CD1c-positive myeloid dendritic cell (primary cell): ENCODE measurements at regions not wholly inside any gene's neighbourhood (a gene's known extent, or its start where the extent isn't known, plus 50 kb on each side); places are given as distances from the start of the nearest gene placed in this dataset.

Experiments used
- DNase-seq: peaks from one replicate; pipeline ENCODE4 v3.0.0-alpha.2; 2016; ENCODE audit errors: extremely low spot score

DNA sequence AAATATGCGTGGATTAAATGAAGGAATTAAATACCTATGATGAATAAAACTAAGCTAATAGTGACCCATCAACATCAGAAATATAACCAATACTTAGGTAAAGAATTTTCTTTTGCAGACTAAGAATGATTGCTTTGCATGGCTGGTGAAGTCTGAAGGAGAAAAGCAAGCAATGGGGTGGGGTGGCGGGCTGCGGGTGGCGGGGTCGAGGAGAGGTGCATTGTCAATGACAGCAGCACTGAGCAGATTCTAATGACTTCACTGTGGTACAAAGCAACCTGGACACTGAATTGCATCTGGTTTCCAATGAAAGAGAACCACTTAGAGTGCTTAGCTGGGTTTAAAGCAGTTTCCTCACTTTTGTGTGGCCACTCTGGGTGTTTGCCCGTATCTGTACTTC lies 171.5 kb upstream of the IL12A start:
- no peak for DNase-seq

DNA sequence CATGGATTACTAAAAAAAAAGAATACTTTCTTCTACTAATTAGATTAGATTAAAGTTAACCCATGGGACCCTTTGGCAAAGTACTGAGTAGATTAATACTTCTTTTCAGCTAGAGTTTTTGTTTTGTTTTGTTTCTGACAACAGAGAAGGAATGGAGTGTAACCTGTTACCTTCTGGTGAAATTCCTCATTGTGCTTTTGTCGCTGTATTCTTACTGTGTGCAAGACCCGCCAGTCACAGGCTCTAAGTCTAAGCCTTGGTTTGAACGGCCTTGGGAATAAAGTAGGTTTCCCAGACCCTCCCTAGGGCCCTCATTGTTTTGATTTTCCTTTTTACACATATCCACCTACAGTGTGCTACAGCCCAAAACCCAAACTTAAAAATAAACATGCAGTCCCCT lies 171.1 kb upstream of the IL12A start:
- no peak for DNase-seq

- DNase-seq, result no peak
Observed at GRCh38 chr3:159818399-159818798, 170.2 kb upstream of the IL12A start.

DNA sequence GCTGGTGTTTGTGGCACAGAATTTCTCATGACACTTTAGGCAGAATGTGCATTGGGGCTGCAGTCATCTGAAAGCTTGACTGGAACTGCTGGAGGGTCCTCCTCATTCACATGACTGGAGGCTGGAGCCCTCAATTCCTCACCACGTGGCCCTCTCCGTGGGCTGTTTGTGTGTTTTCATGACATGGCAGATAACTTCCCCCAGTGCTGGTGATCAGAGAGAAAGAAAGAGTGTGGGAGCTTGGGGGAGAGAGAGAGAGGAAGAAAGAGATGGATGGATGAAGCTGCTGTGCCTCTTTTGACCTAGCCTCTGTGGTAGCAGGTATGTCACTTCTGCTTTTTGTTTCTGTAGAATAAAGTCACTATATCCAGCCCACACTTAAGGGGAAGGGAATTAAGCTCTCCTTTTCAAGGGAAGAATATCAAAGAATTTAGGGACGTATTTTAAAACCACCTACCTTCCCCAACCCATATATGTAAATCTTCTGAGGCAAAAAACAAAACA lies 169.6 kb upstream of the IL12A start:
- no peak for DNase-seq

DNA sequence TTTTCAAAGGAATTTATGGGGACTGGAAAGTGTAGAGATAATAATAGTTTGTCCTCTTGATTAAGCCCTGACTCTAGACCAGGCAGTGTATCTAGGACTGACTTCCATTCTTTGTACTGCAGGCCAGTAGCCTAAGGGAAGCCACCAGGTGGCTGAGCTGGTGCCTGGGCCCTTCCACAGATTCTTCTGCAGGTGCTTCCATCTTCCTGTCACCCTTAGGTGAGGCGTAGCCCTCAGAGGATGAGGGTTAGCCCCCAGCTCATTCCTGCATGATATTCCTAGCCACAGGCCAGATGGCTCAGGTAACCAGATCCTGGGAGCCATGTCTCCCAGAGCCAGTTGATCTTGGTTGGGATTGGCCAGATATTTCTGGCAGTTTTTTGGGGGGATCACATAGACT lies 169.0 kb upstream of the IL12A start:
- DNase-seq, result no peak

- DNase-seq, result no peak
Observed at GRCh38 chr3:159821110-159821509, 167.5 kb upstream of the IL12A start.

DNA sequence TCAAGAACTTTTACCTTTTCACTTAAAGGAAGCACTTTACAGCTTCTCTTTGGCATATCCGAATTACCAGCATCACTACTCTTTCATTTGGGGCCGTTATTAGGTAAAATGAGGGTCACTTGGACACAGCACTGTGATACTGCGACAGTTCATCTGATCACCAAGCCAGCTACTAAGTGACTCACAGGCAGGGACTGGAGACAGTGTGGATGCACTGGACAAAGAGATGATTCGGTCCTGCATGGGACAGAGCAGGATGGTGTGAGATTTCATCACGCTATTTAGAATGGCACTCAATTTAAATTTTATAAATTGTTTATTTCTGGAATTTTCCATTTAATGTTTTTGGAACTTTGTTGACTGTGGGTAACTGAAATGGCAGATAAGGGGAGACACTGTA lies 166.9 kb upstream of the IL12A start:
- DNase-seq, result no peak

GRCh38 chr3:159823780-159824179 lies 164.9 kb upstream of the IL12A start:
- no peak for DNase-seq

- no peak for DNase-seq
Observed at GRCh38 chr3:159824333-159824732, 164.3 kb upstream of the IL12A start.

GRCh38 chr3:159825216-159825854 lies 163.3 kb upstream of the IL12A start:
- DNase-seq, result no peak

DNA sequence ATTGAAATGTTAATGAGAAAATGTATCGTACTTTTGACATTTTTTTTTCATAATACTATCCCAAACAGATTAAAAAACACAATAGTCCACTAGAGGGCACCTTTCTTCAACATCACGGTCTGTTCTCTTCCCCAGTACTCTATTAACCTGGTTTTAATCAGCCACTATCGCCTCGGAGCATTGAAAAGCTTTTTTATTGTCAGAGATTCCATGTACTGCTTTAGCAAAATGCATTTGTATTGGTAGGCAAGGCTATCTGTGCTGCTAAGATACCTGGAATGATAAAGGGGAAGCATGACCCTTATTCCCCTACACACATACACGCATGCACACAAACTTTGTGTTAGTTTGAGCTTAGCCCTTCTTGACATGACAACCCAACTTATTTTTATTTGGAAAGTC lies 160.1 kb upstream of the IL12A start:
- peak; percentile 31 for DNase-seq

DNA sequence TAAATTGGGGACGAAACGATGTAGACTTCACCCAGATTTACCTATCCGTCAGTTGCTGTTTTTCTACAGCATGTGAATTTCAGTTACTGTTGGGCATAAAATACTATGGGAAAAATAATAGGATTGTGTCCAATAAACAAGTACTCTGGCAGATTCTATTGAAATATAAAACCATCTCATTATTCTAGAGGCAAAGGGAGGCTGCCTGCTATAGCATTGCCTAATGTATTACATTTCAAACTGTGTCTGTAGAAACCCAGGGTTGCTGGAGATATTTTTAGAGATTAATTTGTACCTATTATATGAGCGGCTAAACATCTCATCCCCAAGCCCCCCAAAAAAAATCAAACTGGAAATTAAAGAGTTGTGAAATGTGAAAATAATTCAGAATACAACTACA lies 159.6 kb upstream of the IL12A start:
- DNase-seq, result no peak

- no peak for DNase-seq
Observed at GRCh38 chr3:159829539-159830227, 159.0 kb upstream of the IL12A start.

- no peak for DNase-seq
Observed at GRCh38 chr3:159830523-159831154, 158.0 kb upstream of the IL12A start.

- no peak for DNase-seq
Observed at GRCh38 chr3:159831466-159831865, 157.2 kb upstream of the IL12A start.

DNA sequence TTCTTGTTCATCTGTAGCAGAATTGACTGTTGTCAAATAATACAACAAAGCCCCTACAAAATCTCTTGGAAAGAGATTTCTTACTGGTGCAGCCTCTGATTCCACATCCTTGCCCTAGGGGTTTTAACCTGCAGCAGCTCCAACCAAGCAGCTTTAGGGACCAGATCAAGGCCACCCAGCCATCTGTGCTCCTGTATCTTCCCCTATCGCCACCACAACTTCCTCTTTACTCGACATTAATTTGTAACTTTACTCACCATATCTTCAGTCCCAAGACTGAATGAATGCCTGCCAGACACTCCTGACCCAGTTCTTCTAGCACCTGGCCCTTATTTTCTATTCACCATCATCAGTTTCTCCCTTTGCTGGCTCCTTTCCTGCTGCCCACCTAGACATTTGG lies 156.6 kb upstream of the IL12A start:
- peak; percentile 33 for DNase-seq

DNA sequence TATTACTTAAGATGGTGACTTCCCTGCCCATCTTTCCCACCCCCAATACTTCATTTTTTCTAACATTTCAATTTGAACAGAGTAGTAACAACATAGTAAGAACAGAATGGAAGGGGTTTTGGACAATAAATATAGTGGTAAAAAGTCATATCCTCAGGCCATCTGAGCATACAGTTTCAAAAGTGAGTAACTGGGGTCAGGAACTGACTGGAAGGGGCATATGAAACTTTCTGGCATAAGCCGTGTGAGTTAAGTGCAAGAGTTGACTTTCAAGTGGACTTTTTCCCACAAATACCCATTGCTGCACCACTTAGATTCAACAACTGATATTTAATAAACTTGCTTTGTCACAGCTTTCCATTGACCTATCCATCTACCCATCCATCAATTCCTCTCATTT lies 153.5 kb upstream of the IL12A start:
- DNase-seq, result no peak

GRCh38 chr3:159837725-159838124 lies 150.9 kb upstream of the IL12A start:
- no peak for DNase-seq

DNA sequence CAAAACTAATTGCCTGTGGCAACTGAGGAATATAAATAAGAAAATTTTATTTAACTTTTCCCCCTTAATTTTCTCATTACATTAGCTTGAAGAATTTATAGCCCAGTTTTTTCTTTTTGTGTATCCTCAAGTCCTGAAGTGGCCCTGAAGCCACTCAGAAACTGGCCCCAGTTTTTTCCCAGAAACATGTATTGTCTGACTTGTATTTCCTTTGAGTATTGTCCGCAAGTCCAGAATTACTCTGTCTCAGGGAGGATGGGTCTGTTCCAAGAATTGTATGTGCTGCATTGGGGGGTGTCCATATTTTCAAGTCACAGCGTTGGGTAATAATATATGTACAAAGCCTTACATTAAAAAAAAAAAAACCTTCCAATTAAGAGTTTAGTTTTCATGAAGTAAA lies 149.7 kb upstream of the IL12A start:
- DNase-seq, result no peak

DNA sequence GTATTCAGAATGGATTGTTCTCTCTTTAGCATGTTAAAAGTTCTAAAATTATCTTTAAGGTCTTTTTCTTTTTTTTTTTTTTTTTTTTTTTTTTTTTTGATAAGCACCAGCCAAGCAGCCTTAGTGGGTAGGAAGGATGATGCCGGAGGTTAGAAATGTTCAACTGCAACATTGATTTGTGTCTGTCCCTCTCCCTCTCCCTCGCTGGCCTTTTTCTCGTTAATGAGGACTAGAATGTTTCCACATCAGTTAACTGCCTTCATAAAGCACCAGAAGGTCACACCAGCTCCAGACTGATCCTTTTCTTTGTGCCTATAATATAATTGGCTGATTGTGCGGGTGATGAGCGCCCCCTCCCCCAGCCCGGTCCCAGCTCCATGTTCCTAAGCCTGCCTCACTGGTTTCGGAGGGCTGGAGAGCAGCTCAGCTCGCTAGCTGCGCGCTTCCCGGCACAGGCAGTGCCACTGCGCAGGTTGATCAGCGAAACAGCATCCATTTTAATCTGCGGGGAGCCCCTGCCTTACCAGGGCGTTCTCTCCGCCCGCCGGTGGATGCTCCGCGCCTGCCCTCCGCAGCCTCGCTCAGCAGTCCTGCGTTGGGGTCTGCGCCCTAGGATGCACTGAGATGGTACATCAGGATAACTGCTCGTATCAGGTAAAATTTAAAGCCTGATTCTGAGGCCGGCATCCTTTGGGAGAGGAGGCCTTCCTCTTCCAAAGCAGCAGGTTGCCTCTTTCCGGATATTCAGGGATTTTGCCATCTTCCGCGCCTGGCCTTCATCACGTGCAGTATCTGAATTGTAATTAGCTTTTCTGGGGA lies 148.9 kb upstream of the IL12A start, which contains the start of gene SCHIP1:
SCHIP1 (plus strand) TSS at position 301 of the 819 bp plus-strand sequence.
- no peak for DNase-seq

DNA sequence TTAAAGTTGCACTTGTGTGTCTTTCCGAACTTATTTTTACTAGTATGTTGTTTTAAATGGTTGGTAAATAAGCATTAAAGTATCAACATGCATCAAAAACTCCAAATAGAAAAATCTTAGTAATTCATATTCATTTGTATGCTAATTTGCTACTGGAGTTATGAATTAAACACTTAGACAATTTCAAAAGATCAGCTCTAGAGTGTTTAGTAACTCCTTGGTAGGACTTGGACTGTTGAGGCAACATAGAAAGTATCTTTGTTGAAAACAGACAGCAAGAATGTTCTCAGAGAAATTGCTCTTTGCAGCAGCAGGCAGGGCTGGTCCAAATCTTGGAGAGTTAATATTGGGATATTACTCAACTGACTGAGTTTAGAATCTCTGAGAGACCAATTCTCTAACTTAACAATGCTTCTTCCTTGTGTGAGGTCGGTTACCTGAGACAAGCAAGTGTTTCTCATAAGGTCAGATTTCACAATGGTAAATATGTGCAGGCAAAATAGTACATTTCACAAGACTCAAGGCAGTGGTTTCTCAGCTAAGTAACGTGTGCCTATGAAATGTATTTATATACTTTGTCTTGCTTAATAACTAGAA lies 147.8 kb upstream of the IL12A start:
- no peak for DNase-seq

DNA sequence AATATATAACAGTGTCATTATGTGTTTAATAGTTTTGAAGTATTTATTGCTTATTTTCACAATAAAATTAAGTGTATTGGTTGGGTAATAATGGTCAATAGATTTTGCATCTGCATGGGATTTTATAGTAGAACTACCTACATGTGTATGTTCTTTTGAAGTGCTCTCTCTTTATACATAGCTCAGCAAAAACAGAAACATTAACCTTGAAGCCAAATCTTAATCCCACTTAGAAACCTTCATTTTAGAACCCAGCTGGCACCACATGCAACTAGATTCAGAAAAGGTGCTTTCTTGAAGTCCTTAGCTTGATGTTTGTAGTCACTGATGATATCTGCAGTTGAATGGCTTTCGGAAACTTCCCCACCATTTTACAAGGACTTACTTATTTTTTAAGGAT lies 146.9 kb upstream of the IL12A start:
- no peak for DNase-seq
